ENCODE measurements at regions not wholly inside any gene's neighbourhood (a gene's known extent, or its start where the extent isn't known, plus 50 kb on each side); places are given as distances from the start of the nearest gene placed in this dataset.

- no peak for ATAC-seq
Measured at GRCh38 chr3:159172473-159172872, 370.6 kb downstream of the MFSD1 start.

- no peak for ATAC-seq
Measured at GRCh38 chr3:159174715-159175692, 373.1 kb downstream of the MFSD1 start.

GRCh38 chr3:159178209-159178897, 376.5 kb downstream of the MFSD1 start:
- no peak for ATAC-seq

DNA sequence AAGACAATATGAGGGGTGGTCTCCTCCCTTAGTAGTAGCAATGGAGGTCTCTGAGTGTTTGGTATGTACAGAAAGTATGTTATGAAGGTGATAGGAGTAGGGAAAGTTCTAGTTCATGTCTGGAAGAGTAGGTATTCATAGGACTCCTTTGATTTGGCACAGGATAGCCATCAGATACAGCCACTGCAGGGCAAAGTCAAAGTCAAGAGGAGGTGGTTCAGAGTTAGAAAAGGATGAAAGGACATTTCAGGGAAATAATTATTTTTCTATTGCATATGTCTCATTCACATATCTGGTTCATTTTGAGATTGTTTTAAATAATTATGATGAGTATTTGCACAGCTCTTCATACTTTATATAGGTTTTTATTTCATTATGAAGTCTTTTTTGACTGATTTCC, 381.1 kb downstream of the MFSD1 start:
- no peak for ATAC-seq

DNA sequence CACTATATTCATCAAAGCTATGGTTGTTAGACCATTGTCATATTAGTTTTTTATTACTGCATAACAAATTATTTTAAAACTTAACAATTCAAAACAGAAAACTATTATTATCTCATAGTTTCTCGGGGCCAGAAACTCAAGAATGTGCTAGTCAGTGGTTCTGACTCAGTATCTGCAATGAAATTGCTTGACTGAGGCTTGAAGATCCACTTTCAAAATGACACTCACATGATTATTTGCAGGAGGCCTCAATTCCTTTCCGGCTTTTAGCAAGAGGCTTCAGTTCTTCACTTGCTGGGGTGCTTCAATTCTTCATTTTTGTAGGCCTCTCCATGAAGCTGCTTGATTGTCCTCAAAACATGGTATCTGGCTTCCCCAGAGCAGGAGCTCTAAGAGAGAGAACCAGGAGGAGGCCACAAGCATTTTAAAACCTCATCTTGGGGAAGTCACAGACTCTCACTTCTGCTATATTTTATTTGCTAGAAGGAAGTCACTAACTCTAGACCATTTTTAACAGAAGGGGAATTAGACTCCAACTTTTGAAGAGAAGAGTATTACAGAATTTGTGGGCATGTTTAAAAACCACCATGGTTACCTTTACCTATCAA, 383.7 kb downstream of the MFSD1 start:
- no peak for ATAC-seq

- peak; percentile 36 for ATAC-seq
Measured at GRCh38 chr3:159186581-159186980, 384.7 kb downstream of the MFSD1 start.

DNA sequence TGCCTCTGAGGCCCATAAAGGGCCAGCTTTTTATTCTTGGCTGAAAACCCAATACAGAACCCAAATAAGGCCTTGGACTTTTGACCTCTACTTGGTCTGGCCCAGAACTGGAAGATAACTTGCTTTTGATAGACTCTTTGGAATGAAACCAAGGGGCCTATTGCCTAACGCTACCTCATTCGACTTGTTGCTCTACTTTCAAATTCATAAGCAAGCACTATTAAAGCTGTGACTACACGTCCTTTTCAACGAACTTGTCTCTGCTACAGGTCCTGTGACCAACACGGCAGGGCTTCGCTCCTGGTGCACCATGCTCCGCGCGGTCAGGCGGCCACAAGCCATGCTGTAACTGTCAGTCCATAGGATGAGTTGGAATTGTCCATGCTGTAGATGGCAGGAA, 385.4 kb downstream of the MFSD1 start:
- no peak for ATAC-seq

DNA sequence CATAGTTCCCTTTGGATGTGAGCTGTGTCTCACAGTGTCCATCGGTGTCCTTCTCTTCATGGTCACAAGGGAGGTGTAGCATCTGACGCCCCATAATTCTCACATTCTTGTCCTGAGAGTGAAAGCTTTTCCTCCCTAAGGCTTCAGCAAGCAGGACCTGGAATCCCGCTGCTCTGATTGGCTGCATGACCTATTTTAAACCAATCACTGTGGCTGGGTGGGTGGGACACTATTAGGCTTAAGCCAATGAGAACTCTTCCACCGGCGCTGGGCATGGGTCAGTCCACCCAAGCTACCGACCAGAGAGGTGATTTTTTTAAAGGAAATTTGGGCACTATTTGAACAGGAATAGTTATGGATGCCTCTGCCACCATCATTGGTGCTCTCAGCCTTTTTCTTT, 385.9 kb downstream of the MFSD1 start:
- ATAC-seq = no peak

DNA sequence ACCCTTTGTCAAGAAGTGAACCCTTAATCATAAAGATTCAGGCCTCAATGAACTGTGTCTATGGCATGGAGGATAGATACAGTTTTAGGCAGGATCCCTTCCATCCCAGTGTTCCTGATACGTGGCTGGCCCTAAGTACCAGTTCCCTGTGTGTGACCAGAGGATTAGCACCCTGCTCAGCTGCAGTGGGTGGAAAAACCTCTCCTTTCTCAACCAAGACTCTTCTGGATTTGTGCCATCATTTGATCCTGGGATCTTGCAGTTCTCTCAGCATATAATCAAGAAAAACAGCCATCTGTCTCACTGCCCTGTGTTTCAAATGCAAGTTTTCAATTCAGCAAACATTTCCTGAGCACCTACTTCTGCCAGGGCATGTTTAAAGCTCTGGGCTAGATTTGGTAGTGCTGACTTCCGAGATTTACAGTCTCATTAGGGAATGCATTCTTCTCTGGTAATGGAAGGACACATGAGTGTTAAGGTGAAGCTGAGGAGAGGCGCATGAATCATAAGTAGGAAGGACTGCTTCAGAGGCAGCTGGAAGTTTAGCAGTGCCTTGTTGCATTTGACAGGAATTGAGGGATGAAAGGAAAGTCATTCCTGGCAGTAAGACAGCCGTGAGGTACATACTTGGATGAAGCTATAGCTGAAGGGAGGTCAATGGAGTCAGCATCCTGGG, 388.3 kb downstream of the MFSD1 start:
- no peak for ATAC-seq

DNA sequence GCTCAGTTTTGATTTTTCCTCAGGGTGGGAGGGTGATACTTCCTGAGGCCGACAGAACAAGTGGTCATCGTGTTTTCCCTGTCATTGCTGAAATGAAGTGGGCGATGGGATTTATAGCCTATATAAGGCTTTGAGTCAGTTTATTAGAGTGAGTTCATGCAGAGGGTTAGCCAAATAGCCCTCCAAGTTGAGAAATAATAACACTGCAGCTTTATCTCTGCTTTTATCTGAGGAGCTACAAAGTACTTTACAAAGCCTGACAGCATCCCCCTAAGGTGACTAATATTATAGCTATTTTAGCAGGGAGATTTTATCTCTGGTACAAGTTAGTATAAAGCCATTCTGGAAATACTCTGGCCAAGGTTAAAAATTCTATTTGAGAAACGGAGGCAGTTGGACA, 389.6 kb downstream of the MFSD1 start:
- ATAC-seq = no peak

DNA sequence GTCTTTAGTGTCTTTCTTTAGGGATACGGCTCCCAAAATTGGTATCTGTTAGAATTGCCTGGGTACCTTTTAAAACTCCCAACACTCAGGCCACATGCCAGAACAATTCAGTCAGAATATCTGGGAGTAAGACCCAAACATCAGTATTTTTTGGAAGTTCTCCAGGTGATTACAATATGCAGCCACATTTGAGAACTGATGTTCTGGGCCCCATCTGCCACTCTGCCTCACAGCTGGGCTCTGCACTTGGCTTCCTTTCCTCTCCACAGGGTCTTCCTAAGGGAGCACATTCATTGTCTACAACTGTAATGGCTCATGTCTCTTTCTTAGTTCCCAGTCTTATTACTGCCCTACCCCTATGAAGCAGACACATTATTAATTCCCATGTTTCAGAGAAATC, 394.5 kb downstream of the MFSD1 start:
- ATAC-seq = no peak

DNA sequence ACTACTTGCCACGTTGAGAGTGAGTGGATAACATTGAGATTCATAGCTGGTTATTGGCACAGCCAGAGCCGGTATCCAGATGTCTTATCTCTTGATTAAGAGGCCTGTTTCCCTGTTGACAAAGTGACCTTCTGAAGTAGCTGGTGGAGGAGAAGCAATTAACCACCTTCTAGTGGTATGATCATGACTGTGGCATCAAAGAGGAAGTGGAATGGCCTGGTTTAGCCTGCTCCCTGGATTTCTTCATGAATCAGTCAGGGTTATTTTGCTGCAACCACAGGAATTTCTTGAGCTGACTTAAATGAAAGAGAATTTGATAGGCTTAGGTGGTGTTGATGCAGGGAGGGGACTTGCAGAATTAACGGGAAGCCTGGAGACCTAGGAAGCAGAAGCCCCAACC, 398.3 kb downstream of the MFSD1 start:
- ATAC-seq = peak; percentile 23

GRCh38 chr3:159208050-159208449, 406.2 kb downstream of the MFSD1 start:
- ATAC-seq = no peak

DNA sequence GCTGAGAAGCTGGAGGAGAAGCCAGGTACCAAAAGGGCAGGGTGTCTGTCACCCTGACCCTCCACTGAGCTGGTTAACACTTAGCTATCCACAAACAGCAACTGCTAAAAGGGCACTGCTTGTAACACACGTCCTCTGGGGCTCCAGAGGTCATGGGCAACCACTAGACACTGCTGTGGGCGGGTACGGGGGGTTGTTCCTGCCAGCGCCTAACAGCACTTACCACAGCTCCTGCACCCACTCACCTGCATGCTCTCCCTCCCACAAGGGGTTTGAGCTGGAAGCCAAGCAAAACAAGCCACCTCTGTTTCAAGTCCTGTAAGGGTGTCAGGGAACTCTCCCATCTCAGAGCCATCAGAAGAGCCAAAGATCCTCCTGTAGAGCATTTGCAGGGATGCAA, 407.6 kb downstream of the MFSD1 start:
- no peak for ATAC-seq

DNA sequence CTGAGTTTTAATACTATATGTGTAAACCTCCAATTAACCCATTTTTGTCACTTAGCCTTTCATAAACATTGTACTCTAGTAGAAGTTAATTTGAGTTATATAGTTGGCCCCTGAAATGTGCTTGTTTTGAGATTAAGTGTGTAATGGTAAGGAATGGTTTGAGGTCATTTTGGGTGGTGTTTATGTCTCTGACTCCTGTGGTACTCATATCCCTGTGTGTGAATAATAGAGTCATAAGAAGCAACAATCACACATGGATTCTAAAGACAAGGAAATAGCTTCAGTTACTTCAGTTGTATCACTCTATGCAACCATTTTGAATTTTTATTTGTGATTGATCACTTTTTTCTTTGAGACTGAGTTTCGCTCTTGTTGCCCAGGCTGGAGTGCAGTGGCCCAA, 408.5 kb downstream of the MFSD1 start:
- no peak for ATAC-seq

- no peak for ATAC-seq
Measured at GRCh38 chr3:159216311-159216710, 414.5 kb downstream of the MFSD1 start.

DNA sequence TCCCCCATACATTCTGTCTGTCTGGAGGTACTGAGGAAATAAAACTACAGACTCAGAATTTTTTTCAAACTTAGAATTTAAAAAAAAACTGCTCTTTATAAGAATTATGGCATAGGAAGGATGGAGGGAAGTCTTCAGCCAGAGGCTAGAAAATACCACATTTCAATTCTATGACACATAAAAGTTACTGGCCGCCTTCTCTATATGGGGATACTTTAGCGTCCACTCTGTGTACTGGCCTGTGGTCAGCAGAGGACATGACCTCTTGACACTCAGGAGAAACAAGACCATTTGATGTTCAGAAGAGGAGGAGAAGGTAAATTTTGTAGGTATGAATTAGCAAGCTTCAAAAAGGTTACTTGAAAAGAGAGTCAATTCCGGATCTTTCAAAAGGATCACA, 417.4 kb downstream of the MFSD1 start:
- ATAC-seq = no peak

DNA sequence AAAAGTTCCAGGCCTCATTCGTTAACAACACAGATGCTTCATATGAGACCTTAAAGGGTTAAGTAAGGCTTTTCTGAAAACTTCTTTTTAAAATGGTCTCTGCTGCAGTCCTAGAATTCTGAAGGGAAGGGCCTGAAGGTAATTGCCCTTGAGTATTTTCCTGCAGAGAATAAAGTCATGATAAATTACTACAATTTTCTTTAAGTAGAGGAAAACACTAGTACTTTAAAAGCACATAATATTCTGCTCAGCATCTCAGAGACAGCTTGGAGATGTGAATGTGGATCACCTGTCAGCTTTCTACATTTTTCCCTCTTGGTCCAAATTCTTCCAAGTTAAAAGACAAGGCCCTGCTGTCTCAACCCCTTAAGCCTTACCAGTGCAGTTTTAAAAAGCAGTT, 419.5 kb downstream of the MFSD1 start:
- no peak for ATAC-seq

GRCh38 chr3:159229116-159229680, 427.3 kb downstream of the MFSD1 start:
- ATAC-seq = no peak

DNA sequence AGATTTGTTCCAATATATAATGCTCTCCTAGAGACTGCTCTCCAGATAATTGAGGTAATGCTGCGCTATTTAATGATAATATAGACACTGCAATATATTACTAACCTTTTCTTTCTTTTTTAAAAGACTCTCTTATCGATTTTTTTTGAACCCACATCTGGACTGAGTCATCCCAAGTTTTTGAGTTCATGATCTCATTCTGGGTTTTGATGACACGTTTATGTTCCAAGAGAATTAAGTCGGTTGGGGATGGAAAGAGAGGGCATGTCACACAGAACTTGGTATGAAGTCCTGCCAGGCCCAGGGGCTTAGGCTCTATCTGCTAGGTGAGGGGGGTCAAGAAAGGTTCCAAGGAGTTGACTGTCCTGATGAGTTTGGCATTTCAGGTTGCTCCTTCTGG, 431.1 kb downstream of the MFSD1 start:
- no peak for ATAC-seq

GRCh38 chr3:159233734-159234133, 431.9 kb downstream of the MFSD1 start:
- no peak for ATAC-seq

- no peak for ATAC-seq
Measured at GRCh38 chr3:159234306-159234705, 432.5 kb downstream of the MFSD1 start.

GRCh38 chr3:159236321-159236720, 434.5 kb downstream of the MFSD1 start:
- no peak for ATAC-seq

Measured in esophagus mucosa (tissue), 1 donor.